Esophagus squamous epithelium (tissue), 5 donors: ENCODE measurements at regions not wholly inside any gene's neighbourhood (a gene's known extent, or its start where the extent isn't known, plus 50 kb on each side); places are given as distances from the start of the nearest gene placed in this dataset.

Experiments
- DNase-seq: peaks from one replicate; lab custom pipeline; 2025; lab: John Stamatoyannopoulos, UW
- H3K27ac ChIP-seq, 4 donors: fragments of 200-600 bp; sonication (generic); one replicate each; pipeline ENCODE4 v1.5.1; 2016 to 2019; ENCODE audit warnings: mild to moderate bottlenecking in 1 of 4
- H3K27me3 ChIP-seq, 4 donors: fragments of 200-600 bp; sonication (generic); 1 replicate in 3 of 4; 2 replicates in 1 of 4; pipeline versions ENCODE4 v1.5.1 to v1.6.0; 2017 to 2021; ENCODE audit warnings: antibody characterized with exemption in 1 of 4
- H3K36me3 ChIP-seq, 3 donors: fragments of 200-600 bp; sonication (generic); one replicate each; pipeline ENCODE4 v1.5.1; 2016 to 2019
- H3K4me1 ChIP-seq, 3 donors: fragments of 200-600 bp; sonication (generic); one replicate each; pipeline ENCODE4 v1.5.1; 2017 to 2019
- H3K4me3 ChIP-seq, 4 donors: fragments of 200-600 bp; sonication (generic); 1 replicate in 3 of 4; 2 replicates in 1 of 4; pipeline ENCODE4 v1.5.1; 2016 to 2019; ENCODE audit warnings: mild to moderate bottlenecking in 2 of 4, moderate library complexity in 1 of 4
- H3K9me3 ChIP-seq, 3 donors: fragments of 200-600 bp; sonication (generic); one replicate each; pipeline ENCODE4 v1.5.1; 2016 to 2019
- POLR2A ChIP-seq, 4 donors: fragments of 450-650 bp; IDR thresholded peaks; one replicate each; pipeline ENCODE4 v1.6.1; 2017; ENCODE audit warnings: antibody characterized with exemption in 4 of 4, mild to moderate bottlenecking in 4 of 4, moderate library complexity in 3 of 4
- WGBS, 2 donors: methylation state at CpG; one replicate each; pipeline ENCODE4 v1.1.5; 2018; 5-methylcytosine and 5-hydroxymethylcytosine counted together
- intact Hi-C: fragments of 100-400 bp; cut with DNase I; formaldehyde crosslinking; loops from one replicate; pipeline ENCODE4 v1.15.0; 2022
- TF ChIP-seq, protein P1 (sequence below), 6 experiments: fragments of 450-650 bp in 4 of 6; fragments of 200-600 bp in 2 of 6; sonication (generic) in 2 of 6; IDR thresholded peaks; one replicate each; pipeline ENCODE4 v1.5.1; 2016 to 2019; ENCODE audit warnings: antibody characterized with exemption in 6 of 6, mild to moderate bottlenecking in 4 of 6, moderate library complexity in 4 of 6
- donor health status: DM: yes; HTN: yes; CAD: no.

DNA sequence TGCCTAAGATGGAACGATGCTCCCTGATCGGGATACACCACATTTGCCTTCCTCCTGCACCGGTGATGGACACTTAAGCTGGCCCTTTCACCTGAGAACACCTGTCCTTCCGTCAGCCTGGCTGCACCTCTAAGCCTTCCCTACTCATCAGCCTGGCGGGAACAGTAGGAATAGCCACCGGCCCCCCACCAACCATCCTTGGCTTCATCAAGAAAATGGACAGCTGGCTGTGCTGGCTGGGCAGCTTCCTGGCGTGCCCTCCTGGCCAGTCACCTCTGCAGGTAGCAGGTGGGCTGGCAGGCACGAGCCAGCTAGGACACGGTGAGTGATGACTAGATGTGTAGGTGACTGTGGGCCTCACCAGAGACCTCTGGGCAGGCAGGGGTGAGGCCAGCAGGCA is 142.8 kb downstream of the CTTN start:
- 90 to 94% methylated on average over 3 to 5 of the region's 9 CpGs for WGBS, 2 donors
- Histone ChIP-seq H3K4me3 (no peak overlapping the region), H3K27ac (no peak overlapping the region), H3K4me1 (no peaks in the 10 kb centered on the region), H3K9me3 (no peaks in the 10 kb centered on the region), H3K27me3 (no peaks in the 10 kb centered on the region), H3K36me3 (no peaks in the 10 kb centered on the region)
- TF ChIP-seq POLR2A (IDR thresholded peaks at IDR 0.05): no peak
- DNase-seq: no peak
- intact Hi-C loops: no loop called here

DNA sequence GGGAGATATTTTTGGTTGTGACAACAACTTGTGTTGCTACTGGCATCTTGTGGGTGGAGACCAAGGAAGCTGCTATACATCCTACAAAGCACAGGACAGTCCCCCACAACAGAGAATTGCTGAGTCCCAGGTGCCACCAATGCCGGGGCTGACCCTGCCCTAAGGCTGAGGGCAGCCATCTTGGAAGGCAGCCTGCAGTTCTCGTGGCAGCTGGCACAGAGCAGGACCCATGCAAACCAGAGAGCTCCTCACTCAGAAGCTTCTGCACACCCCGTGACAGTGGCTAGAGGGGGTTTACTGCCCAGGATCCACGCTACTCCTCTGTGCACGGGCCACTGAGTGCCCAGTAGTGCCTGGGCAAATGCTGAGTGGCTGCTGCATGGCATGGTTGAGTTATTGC is 143.4 kb downstream of the CTTN start:
- TF ChIP-seq, protein P1, sequence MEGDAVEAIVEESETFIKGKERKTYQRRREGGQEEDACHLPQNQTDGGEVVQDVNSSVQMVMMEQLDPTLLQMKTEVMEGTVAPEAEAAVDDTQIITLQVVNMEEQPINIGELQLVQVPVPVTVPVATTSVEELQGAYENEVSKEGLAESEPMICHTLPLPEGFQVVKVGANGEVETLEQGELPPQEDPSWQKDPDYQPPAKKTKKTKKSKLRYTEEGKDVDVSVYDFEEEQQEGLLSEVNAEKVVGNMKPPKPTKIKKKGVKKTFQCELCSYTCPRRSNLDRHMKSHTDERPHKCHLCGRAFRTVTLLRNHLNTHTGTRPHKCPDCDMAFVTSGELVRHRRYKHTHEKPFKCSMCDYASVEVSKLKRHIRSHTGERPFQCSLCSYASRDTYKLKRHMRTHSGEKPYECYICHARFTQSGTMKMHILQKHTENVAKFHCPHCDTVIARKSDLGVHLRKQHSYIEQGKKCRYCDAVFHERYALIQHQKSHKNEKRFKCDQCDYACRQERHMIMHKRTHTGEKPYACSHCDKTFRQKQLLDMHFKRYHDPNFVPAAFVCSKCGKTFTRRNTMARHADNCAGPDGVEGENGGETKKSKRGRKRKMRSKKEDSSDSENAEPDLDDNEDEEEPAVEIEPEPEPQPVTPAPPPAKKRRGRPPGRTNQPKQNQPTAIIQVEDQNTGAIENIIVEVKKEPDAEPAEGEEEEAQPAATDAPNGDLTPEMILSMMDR (IDR thresholded peaks at IDR 0.05): no peak
- TF ChIP-seq POLR2A (IDR thresholded peaks at IDR 0.05): no peak
- Histone ChIP-seq H3K36me3 (no peaks in the 10 kb centered on the region), H3K4me3 (no peak overlapping the region), H3K9me3 (no peaks in the 10 kb centered on the region), H3K4me1 (no peaks in the 10 kb centered on the region), H3K27me3 (no peaks in the 10 kb centered on the region), H3K27ac (no peak overlapping the region)
- intact Hi-C loops: no loop called here
- DNase-seq: no peak
- 63 to 64% methylated on average over 2 to 3 of the region's 5 CpGs for WGBS, 2 donors

DNA sequence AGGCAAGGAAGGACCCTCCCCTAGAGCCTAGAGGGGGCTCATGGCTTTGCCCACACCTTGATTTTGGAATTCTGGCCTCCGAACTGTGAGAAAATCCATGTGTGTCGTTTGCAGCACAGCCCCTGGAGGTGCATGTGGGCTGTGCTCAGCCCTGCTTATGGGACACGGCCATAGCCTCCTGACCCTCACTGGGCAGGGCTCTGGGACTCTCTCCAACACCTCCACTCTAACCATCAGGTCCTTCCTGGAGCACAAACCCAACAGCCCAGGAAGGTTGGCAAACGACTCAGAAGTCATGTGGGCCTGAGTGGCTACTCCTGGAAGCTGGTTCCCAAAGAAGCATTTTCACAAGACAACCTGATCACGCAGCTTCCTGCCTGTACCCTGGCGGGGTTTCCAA is 144.1 kb downstream of the CTTN start:
- no peaks in the 10 kb centered on the region for H3K27me3 ChIP-seq
- TF ChIP-seq, protein P1 (IDR thresholded peaks at IDR 0.05): no peak
- TF ChIP-seq POLR2A (IDR thresholded peaks at IDR 0.05): no peak
- H3K4me1 ChIP-seq: no peaks in the 10 kb centered on the region
- intact Hi-C loops: no loop called here
- no peaks in the 10 kb centered on the region for H3K36me3 ChIP-seq
- no peak for DNase-seq
- H3K27ac ChIP-seq: no peak overlapping the region
- H3K9me3 ChIP-seq: no peaks in the 10 kb centered on the region
- WGBS, 2 donors: 73% methylated on average over 3 of the region's 6 CpGs; no CpG with 5 or more reads in 1 of the 2 donors
- H3K4me3 ChIP-seq: no peak overlapping the region

DNA sequence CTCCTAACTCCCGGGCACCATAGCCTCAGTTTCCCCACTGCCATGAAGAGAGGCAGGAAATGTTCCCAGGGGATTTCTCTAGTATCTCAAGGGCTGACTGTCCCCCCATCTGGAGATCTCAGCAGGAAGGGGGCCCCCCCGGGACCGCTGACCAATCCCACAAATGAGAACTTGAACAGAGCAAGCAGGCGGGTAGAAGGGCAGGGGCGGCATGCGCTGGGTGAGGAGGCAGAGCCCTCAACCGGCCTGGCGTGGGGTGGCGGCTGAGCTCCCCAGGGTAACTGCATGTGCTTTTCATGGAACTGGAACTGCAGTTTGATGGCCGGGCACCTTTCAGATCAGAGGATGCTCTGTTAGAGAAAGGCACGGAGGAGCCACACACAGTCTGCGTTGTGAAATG is 144.5 kb downstream of the CTTN start:
- no peaks in the 10 kb centered on the region for H3K27me3 ChIP-seq
- H3K27ac ChIP-seq: no peak overlapping the region
- no peaks in the 10 kb centered on the region for H3K36me3 ChIP-seq
- WGBS, 2 donors: 76 to 92% methylated on average over 5 of the region's 12 CpGs
- no peaks in the 10 kb centered on the region for H3K4me1 ChIP-seq
- TF ChIP-seq, protein P1 (IDR thresholded peaks at IDR 0.05): no peak
- TF ChIP-seq POLR2A (IDR thresholded peaks at IDR 0.05): no peak
- H3K9me3 ChIP-seq: no peaks in the 10 kb centered on the region
- DNase-seq: no peak
- no peak overlapping the region for H3K4me3 ChIP-seq
- intact Hi-C loops: no loop called here

DNA sequence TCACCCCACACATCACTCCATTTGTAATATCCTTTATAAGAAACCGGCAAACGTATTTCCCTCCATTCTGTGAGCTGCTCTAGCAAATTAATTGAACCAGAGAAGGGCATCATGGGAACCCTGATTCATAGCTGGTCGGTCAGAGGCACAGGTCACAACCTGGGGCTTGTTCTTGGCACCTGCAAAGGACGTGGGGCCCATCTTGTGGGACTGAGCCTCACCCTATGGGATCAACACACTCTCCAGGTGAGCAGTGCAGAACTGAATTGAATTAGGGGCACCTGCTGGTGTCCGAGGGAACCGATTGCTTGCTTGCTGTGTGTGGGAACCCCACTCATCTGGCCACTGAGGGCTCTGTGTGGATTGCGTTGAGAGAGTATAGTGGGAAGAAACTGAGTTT is 145.3 kb downstream of the CTTN start:
- 60 to 74% methylated on average over 3 to 7 of the region's 7 CpGs for WGBS, 2 donors
- no peaks in the 10 kb centered on the region for H3K9me3 ChIP-seq
- no peaks in the 10 kb centered on the region for H3K36me3 ChIP-seq
- TF ChIP-seq, protein P1 (IDR thresholded peaks at IDR 0.05): no peak
- TF ChIP-seq POLR2A (IDR thresholded peaks at IDR 0.05): no peak
- H3K4me1 ChIP-seq: no peaks in the 10 kb centered on the region
- H3K27ac ChIP-seq: no peak overlapping the region
- no peak for DNase-seq
- intact Hi-C loops: no loop called here
- H3K27me3 ChIP-seq: no peaks in the 10 kb centered on the region
- no peak overlapping the region for H3K4me3 ChIP-seq
